NCI-H345 treated with DMSO at 0.1 percent for 48 hours (cell line): ENCODE measurements at regions not wholly inside any gene's neighbourhood (a gene's known extent, or its start where the extent isn't known, plus 50 kb on each side); places are given as distances from the start of the nearest gene placed in this dataset.

Experiments
- DNase-seq: peaks from one replicate; lab custom pipeline; 2025; ENCODE audit not compliant: unreplicated experiment; lab: John Stamatoyannopoulos, UW

GRCh38 chr1:82562448-82562847 is 761.7 kb downstream of the ADGRL2 start:
- no peak for DNase-seq

GRCh38 chr1:82560566-82560965 is 759.8 kb downstream of the ADGRL2 start:
- DNase-seq, result no peak

- DNase-seq, result no peak
These were observed 754.8 kb downstream of the ADGRL2 start for GRCh38 chr1:82555501-82555900.

GRCh38 chr1:82549841-82550240 is 749.1 kb downstream of the ADGRL2 start:
- DNase-seq, result no peak

- DNase-seq, result no peak
These were observed 742.0 kb downstream of the ADGRL2 start for GRCh38 chr1:82542766-82543165.

GRCh38 chr1:82542141-82542540 is 741.4 kb downstream of the ADGRL2 start:
- DNase-seq, result no peak

- DNase-seq, result no peak
These were observed 739.3 kb downstream of the ADGRL2 start for GRCh38 chr1:82540006-82540405.

- no peak for DNase-seq
These were observed 738.1 kb downstream of the ADGRL2 start for GRCh38 chr1:82538876-82539275.

GRCh38 chr1:82534996-82535395 is 734.3 kb downstream of the ADGRL2 start:
- no peak for DNase-seq

- DNase-seq, result no peak
These were observed 724.6 kb downstream of the ADGRL2 start for GRCh38 chr1:82525378-82525777.

GRCh38 chr1:82520611-82521010 is 719.9 kb downstream of the ADGRL2 start:
- no peak for DNase-seq

- DNase-seq, result no peak
These were observed 716.9 kb downstream of the ADGRL2 start for GRCh38 chr1:82517586-82517985.

- no peak for DNase-seq
These were observed 714.9 kb downstream of the ADGRL2 start for GRCh38 chr1:82515650-82516049.

- DNase-seq, result no peak
These were observed 710.7 kb downstream of the ADGRL2 start for GRCh38 chr1:82511441-82511840.

GRCh38 chr1:82510431-82510830 is 709.7 kb downstream of the ADGRL2 start:
- DNase-seq, result no peak

GRCh38 chr1:82507011-82507410 is 706.3 kb downstream of the ADGRL2 start:
- DNase-seq, result no peak

GRCh38 chr1:82503822-82504221 is 703.1 kb downstream of the ADGRL2 start:
- DNase-seq, result no peak

GRCh38 chr1:82499022-82499421 is 698.3 kb downstream of the ADGRL2 start:
- DNase-seq, result no peak

- DNase-seq, result no peak
These were observed 693.4 kb downstream of the ADGRL2 start for GRCh38 chr1:82494117-82494516.

GRCh38 chr1:82492159-82492558 is 691.4 kb downstream of the ADGRL2 start:
- DNase-seq, result no peak

GRCh38 chr1:82491301-82492048 is 690.7 kb downstream of the ADGRL2 start:
- DNase-seq, result no peak

GRCh38 chr1:82487778-82488177 is 687.0 kb downstream of the ADGRL2 start:
- DNase-seq, result no peak

- no peak for DNase-seq
These were observed 686.2 kb downstream of the ADGRL2 start for GRCh38 chr1:82486969-82487368.
